LNCAP (cell line): ENCODE measurements at regions not wholly inside any gene's neighbourhood (a gene's known extent, or its start where the extent isn't known, plus 50 kb on each side); places are given as distances from the start of the nearest gene placed in this dataset.

Experiments used
- TF ChIP-seq, protein P1 (sequence below): fragments of 450-650 bp; IDR thresholded peaks from 2 replicates; pipeline ENCODE4 v1.5.1; 2017; ENCODE audit warnings: mild to moderate bottlenecking

DNA sequence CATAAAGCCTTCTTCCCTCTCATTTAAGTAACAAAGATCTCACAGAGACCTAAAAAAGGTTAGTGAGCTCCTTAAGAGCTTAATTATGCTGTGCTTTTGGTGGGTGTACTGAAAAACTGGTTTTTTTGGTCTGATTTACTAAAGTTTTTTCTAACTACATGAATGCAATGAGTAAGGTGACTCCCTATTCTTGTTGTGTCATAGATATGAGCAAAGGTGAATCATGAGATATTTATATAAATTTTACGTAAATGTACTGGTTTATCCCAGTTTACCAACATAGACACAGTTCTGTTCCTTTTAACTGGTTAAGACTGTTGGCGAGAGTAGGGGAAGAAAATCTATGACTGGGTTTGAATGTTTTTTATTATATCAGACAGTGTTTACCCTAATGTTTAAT lies 250.5 kb downstream of the NR2F1-AS1 start:
- TF ChIP-seq, protein P1, sequence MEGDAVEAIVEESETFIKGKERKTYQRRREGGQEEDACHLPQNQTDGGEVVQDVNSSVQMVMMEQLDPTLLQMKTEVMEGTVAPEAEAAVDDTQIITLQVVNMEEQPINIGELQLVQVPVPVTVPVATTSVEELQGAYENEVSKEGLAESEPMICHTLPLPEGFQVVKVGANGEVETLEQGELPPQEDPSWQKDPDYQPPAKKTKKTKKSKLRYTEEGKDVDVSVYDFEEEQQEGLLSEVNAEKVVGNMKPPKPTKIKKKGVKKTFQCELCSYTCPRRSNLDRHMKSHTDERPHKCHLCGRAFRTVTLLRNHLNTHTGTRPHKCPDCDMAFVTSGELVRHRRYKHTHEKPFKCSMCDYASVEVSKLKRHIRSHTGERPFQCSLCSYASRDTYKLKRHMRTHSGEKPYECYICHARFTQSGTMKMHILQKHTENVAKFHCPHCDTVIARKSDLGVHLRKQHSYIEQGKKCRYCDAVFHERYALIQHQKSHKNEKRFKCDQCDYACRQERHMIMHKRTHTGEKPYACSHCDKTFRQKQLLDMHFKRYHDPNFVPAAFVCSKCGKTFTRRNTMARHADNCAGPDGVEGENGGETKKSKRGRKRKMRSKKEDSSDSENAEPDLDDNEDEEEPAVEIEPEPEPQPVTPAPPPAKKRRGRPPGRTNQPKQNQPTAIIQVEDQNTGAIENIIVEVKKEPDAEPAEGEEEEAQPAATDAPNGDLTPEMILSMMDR, result no peak

DNA sequence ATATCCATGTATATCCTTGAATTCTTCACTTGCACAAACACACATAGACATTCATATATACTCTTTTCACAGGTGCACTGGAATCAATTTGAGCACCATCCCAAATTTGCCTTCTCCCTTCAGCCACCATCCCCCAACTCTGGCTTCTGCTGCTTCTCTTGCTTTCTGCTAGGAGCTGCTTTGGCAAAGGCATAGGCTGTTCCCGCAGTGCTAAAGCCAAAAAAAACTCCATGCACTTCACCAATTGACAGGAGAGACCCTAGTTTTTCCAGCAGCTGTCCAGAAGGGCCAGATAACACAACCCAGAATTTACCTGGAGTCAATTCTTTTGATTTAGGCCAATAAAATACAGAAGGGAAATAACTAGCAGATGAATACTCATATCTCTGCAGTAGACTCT lies 251.3 kb downstream of the NR2F1-AS1 start:
- TF ChIP-seq, protein P1, result no peak

DNA sequence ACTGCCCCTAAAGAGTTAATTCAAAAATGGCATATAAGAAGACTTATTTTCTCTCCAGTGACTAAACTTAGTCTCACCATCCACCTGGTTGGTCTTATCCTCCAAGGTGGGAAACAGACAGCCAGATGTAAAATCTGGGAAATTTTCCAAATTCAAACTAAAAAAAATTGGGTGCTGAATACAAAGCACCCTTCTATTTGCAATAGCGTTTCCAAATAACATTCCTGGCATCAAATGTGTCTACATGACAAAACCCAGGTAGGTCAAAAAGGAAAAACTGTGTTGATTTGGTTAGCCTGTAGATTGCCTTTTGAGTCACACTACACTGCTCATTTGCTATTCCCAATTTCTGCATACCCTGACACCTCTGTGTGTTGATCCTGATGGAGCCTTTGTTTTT lies 252.2 kb downstream of the NR2F1-AS1 start:
- TF ChIP-seq, protein P1, result no peak

DNA sequence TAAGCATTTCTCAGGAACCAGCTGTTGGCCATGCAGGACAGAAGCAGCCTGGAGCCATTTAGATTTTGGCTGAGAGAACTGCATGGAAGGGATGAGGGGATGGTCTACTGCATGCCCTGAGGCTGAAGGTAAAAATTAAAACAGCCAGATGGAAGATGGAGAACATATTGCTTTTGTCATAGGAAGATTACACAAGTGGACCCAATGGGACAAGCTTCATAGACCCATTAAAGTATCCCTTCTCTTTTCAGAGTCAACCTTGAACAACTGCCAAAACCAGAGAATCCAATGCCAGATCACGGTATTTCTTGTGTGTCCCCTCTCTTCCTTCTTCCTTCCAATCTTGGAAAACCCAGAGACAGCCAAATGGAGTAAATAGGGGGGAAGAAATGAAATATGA lies 253.4 kb downstream of the NR2F1-AS1 start:
- TF ChIP-seq, protein P1, result no peak

DNA sequence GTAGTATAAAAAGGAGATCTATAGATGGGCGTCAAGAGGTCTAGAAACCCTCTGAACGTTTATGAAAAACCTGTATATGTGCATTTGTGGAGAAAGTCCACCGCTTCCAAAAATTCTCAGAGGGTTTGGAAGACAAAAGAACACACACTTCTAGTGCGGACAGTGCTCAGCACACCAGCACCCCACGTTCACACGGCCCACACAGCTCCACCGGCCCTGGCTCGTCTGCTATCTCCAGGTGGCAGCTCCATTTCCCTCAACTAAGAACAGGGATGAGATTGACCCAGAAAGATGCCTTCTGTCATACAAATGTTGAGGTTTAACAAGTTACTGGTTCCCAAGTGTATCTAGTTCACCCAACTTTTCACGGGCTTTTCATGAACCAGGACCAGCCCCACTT lies 255.1 kb downstream of the NR2F1-AS1 start:
- TF ChIP-seq, protein P1, result no peak

DNA sequence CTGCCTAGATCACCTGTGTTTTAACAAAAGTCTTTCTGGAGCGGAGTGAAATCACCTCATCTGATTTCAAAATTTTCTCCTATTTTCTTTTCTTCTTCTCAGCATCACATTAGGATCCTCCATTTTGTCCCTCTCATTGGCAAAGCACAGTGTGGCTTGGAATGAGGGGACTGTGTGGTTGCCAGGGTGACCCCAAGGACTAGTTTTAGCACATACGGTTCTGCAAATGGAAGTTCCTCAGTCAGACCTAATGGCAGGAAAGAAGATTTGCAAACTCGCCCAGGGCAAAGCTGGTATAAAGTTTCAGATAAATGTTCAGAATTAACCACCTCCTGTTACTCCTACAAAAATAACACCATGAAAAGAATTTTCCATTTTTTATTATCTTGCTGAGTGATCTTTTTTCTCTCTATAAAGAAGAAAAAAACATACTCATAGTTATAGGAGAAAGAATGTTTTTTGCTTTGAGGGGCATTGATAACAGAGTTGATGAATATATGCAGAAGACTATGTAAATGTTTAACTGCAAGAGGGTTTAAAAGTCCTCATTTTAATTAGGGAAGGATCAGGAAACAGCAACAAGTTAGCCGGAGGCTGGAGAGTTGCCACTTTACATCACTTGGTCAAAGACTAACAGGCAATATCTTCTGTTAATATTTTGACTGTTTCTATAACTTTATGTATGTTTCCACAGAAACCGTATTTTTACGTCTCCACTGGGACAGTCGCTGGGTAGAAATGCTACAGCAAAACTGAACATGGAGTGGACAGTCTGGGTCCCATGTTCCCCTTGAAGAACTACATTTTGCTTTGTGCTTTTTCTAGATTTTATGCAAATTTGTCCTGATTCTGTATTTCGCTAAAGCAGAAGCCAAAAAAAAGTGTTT lies 257.8 kb downstream of the NR2F1-AS1 start:
- TF ChIP-seq, protein P1, result no peak

DNA sequence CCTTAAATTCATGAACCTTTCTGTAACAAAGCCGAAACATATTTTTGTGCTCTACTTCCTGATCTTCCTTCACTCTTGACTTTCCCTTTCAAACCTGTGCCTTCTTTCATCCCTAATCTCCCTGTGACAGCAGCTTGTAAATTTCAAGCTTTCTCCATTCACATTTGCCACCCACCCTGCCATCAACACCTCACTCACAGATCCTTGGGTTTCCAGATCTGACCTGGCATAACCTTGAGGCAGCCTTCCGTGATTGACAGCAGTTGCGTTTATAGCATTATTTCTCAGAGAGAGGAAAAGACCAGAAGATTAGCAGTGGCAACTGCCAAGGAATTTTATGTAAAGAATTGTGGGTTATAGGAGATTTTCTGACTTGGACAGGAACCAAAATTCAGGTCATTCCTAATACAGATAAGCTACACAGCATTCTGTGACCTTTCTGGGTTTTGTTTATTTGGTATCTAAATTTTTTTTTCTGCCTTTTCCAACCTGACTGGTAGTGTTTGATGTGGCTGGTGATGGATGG lies 260.0 kb downstream of the NR2F1-AS1 start:
- TF ChIP-seq, protein P1, result no peak
